ENCODE measurements at regions not wholly inside any gene's neighbourhood (a gene's known extent, or its start where the extent isn't known, plus 50 kb on each side); places are given as distances from the start of the nearest gene placed in this dataset.

- no peaks in the 10 kb centered on the region for H3K4me1 ChIP-seq
- H3K27ac ChIP-seq: no peak overlapping the region
- TF ChIP-seq, protein P1, sequence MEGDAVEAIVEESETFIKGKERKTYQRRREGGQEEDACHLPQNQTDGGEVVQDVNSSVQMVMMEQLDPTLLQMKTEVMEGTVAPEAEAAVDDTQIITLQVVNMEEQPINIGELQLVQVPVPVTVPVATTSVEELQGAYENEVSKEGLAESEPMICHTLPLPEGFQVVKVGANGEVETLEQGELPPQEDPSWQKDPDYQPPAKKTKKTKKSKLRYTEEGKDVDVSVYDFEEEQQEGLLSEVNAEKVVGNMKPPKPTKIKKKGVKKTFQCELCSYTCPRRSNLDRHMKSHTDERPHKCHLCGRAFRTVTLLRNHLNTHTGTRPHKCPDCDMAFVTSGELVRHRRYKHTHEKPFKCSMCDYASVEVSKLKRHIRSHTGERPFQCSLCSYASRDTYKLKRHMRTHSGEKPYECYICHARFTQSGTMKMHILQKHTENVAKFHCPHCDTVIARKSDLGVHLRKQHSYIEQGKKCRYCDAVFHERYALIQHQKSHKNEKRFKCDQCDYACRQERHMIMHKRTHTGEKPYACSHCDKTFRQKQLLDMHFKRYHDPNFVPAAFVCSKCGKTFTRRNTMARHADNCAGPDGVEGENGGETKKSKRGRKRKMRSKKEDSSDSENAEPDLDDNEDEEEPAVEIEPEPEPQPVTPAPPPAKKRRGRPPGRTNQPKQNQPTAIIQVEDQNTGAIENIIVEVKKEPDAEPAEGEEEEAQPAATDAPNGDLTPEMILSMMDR (IDR thresholded peaks at IDR 0.05): no peak
- intact Hi-C loops (cut with DNase I): no loop called here
- no peaks in the 10 kb centered on the region for H3K36me3 ChIP-seq (ENCODE audit: insufficient read depth in 1 of 2, low read depth in 1 of 2)
- DNase-seq (no peak), ATAC-seq (no peak)
- H3K4me3 ChIP-seq: no peak overlapping the region
- no peaks in the 10 kb centered on the region for H3K9me3 ChIP-seq
- H3K27me3 ChIP-seq (ENCODE audit: insufficient read depth in 3 of 3, low read length in 2 of 3): peaks cover 0 to 54% (median 23%) of the 10 kb centered on the region in 3 donors
- 82 to 84% (median 82%) methylated on average over 9 of the region's 9 CpGs for WGBS, 3 donors
Measured at GRCh38 chr12:131383291-131383690, 327.6 kb upstream of the SFSWAP start.

- Histone ChIP-seq H3K36me3 (ENCODE audit: insufficient read depth in 1 of 2, low read depth in 1 of 2) (no peaks in the 10 kb centered on the region), H3K27ac (no peak overlapping the region), H3K4me3 (no peak overlapping the region), H3K27me3 (ENCODE audit: insufficient read depth in 3 of 3, low read length in 2 of 3) (peaks cover 0 to 49% (median 23%) of the 10 kb centered on the region in 3 donors), H3K4me1 (no peaks in the 10 kb centered on the region), H3K9me3 (no peaks in the 10 kb centered on the region)
- WGBS, 3 donors: 50 to 51% (median 50%) methylated on average over 20 to 21 of the region's 21 CpGs
- TF ChIP-seq, protein P1 (IDR thresholded peaks at IDR 0.05): no peak
- no peak for DNase-seq
- no peak for ATAC-seq
- intact Hi-C loops (cut with DNase I): no loop called here
Measured at GRCh38 chr12:131383741-131384543, 326.9 kb upstream of the SFSWAP start.

GRCh38 chr12:131384544-131384855 lies 326.4 kb upstream of the SFSWAP start:
- H3K4me1 ChIP-seq: no peaks in the 10 kb centered on the region
- H3K4me3 ChIP-seq: no peak overlapping the region
- TF ChIP-seq, protein P1 (IDR thresholded peaks at IDR 0.05): no peak
- H3K27me3 ChIP-seq (ENCODE audit: insufficient read depth in 3 of 3, low read length in 2 of 3): peaks cover 0 to 44% (median 27%) of the 10 kb centered on the region in 3 donors
- intact Hi-C loops (cut with DNase I): no loop called here
- H3K27ac ChIP-seq: no peak overlapping the region
- 47 to 61% (median 55%) methylated on average over 8 of the region's 8 CpGs for WGBS, 3 donors
- H3K36me3 ChIP-seq (ENCODE audit: insufficient read depth in 1 of 2, low read depth in 1 of 2): no peaks in the 10 kb centered on the region
- no peaks in the 10 kb centered on the region for H3K9me3 ChIP-seq
- ATAC-seq: no peak
- DNase-seq: no peak

- TF ChIP-seq, protein P1 (IDR thresholded peaks at IDR 0.05): no peak
- Histone ChIP-seq H3K27me3 (ENCODE audit: insufficient read depth in 3 of 3, low read length in 2 of 3) (peaks cover 0 to 34% (median 23%) of the 10 kb centered on the region in 3 donors), H3K4me3 (no peak overlapping the region), H3K27ac (no peak overlapping the region), H3K36me3 (ENCODE audit: insufficient read depth in 1 of 2, low read depth in 1 of 2) (no peaks in the 10 kb centered on the region), H3K4me1 (no peaks in the 10 kb centered on the region), H3K9me3 (no peaks in the 10 kb centered on the region)
- 69 to 71% (median 71%) methylated on average over 26 of the region's 26 CpGs for WGBS, 3 donors
- ATAC-seq (no peak), DNase-seq (no peak)
- intact Hi-C loops (cut with DNase I): no loop called here
Measured at GRCh38 chr12:131385313-131386166, 325.4 kb upstream of the SFSWAP start.

Data from psoas muscle (tissue), 7 donors.